Bronchial epithelial cell (primary cell): ENCODE measurements at regions not wholly inside any gene's neighbourhood (a gene's known extent, or its start where the extent isn't known, plus 50 kb on each side); places are given as distances from the start of the nearest gene placed in this dataset.
"Not testable (repeated sequence)": the region's sequence is repeated elsewhere in the genome, so short reads cannot be mapped to it uniquely, and the experiment has no call there.

Experiments used
- DNase-seq: peaks from one replicate; pipeline ENCODE4 v3.0.0-alpha.2; 2010; ENCODE audit warnings: low read depth
- FAIRE-seq: peaks from 2 replicates; lab custom pipeline; 2011; peaks lifted over from hg19 to GRCh38; lab: Jason Lieb, UNC
- H3K27me3 ChIP-seq: 2 replicates; pipeline ENCODE4 v1.5.1; 2011; ENCODE audit warnings: low read length; ENCODE audit not compliant: control insufficient read depth, insufficient read depth
- H3K36me3 ChIP-seq: 2 replicates; pipeline ENCODE4 v1.5.1; 2011; ENCODE audit warnings: low read length; ENCODE audit not compliant: control insufficient read depth, insufficient read depth
- H3K4me3 ChIP-seq: 2 replicates; pipeline ENCODE4 v1.5.1; 2011; ENCODE audit warnings: mild to moderate bottlenecking, low read depth, low read length, control low read depth
- TF ChIP-seq, protein P1 (sequence below): IDR thresholded peaks from 2 replicates; pipeline ENCODE4 v1.5.1; 2011; ENCODE audit warnings: mild to moderate bottlenecking, moderate library complexity, low read length, control low read depth, inconsistent platforms; ENCODE audit not compliant: insufficient read depth, severe bottlenecking

DNA sequence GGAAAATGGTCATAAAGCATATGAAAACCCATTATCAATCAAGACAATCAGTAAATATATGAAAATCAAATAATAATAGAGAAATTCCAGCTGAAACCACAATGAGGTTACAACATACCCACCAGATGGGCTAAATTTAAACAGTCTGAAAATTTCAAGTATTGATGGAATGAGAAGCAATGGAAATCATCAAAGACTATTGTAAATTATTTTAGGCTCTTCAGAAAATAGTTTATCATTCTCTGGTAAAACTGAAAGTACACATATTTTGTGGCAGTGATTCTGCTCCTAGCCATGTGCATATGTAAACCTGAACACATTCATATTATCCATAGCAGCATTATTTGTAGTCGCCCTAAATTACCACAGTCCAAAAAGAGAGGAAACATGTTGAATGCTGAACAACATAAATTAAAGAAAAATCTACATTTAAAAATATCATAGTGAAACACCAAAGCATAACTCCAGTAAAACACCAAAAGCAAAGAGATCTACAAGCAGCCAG, 215.3 kb downstream of the PRELID2 start:
- H3K27me3 ChIP-seq, result no peaks in the 10 kb centered on the region
- H3K36me3 ChIP-seq, result no peaks in the 10 kb centered on the region
- TF ChIP-seq, protein P1, sequence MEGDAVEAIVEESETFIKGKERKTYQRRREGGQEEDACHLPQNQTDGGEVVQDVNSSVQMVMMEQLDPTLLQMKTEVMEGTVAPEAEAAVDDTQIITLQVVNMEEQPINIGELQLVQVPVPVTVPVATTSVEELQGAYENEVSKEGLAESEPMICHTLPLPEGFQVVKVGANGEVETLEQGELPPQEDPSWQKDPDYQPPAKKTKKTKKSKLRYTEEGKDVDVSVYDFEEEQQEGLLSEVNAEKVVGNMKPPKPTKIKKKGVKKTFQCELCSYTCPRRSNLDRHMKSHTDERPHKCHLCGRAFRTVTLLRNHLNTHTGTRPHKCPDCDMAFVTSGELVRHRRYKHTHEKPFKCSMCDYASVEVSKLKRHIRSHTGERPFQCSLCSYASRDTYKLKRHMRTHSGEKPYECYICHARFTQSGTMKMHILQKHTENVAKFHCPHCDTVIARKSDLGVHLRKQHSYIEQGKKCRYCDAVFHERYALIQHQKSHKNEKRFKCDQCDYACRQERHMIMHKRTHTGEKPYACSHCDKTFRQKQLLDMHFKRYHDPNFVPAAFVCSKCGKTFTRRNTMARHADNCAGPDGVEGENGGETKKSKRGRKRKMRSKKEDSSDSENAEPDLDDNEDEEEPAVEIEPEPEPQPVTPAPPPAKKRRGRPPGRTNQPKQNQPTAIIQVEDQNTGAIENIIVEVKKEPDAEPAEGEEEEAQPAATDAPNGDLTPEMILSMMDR, result no peak
- H3K4me3 ChIP-seq, result no peak overlapping the region
- FAIRE-seq (no peak), DNase-seq (no peak)

DNA sequence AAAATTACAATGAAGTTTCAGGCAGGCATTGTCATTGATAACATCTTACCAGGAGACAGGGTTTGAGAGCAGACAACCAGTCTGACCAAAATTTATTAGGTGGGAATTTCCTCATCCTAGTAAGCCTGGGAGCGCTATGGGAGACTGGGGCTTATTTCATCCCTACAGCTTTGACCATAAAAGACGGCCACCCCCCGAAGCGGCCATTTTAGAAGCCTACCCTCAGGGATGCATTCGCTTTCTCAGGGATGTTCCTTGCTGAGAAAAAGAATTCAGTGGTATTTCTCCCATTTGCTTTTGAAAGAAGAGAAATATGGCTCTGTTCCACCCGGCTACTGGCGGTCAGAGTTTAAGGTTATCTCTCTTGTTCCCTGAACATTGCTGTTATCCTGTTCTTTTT, 218.4 kb downstream of the PRELID2 start:
- not testable (repeated sequence) for FAIRE-seq, DNase-seq, H3K36me3 ChIP-seq

DNA sequence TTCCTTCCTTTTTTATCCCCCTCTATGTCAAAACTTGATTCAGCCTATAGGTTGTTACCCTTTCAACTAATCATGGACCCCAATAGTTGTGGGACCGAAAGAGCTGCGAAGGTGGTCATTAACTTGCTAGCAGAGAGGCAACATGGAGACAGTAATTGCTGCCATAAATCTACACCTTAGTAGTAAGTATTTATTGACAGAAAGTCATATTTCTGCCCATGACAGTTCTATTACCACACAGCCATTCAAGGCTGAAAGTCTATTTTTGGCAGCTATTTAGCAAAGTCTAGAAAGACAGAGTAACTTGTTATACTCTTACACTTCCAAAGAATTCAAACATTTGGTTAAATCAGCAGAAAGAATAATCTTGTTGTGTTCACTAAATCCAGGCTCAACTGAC, 236.2 kb downstream of the PRELID2 start:
- DNase-seq (no peak), FAIRE-seq (no peak)
- no peak overlapping the region for H3K4me3 ChIP-seq
- TF ChIP-seq, protein P1, result no peak
- H3K36me3 ChIP-seq, result no peaks in the 10 kb centered on the region
- no peaks in the 10 kb centered on the region for H3K27me3 ChIP-seq

More for the DNA sequence above, 218.4 kb downstream of the PRELID2 start:
- not testable (repeated sequence) for H3K4me3 ChIP-seq, H3K27me3 ChIP-seq

DNA sequence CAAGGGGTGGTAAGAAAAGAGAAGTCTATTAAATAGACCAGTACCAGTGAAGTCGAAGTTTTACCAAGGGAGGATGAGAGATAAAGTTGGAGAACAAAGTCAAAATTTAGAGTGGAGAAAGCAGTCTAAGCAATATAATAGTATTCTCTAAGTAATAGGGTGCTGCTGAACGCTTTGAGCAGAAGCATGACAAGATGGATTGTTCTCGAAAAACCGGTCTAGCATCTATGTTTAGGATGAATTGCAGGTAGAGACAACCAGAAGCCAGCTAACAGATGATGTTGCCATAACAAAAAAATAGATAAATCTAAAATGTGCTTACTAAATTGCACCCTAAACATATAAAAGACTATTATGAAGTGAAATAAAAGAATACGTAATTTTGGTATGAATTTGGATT, 237.0 kb downstream of the PRELID2 start:
- H3K4me3 ChIP-seq, result no peak overlapping the region
- TF ChIP-seq, protein P1, result no peak
- FAIRE-seq (no peak), DNase-seq (no peak)
- no peaks in the 10 kb centered on the region for H3K27me3 ChIP-seq
- no peaks in the 10 kb centered on the region for H3K36me3 ChIP-seq

DNA sequence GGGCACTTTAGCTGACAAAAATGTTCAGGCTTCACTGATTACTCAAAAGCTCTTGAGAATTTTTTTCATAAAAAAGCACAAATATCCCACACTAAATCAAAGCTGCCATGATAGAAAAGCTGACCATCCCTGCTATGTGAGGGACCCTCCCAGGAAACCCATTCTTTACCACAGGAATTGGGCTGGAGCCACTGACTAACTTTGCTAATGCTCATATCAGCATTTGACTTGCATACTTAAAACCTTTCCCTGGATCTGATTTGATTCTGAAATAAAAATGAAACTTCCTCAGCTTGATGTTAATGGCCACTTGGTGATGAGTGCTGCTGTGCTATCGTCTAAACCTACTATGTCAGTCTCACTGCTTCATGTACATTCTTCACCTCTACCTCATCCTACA, 243.6 kb downstream of the PRELID2 start:
- Histone ChIP-seq H3K36me3 (no peaks in the 10 kb centered on the region), H3K27me3 (no peaks in the 10 kb centered on the region), H3K4me3 (no peak overlapping the region)
- TF ChIP-seq, protein P1, result no peak
- DNase-seq (no peak), FAIRE-seq (no peak)

DNA sequence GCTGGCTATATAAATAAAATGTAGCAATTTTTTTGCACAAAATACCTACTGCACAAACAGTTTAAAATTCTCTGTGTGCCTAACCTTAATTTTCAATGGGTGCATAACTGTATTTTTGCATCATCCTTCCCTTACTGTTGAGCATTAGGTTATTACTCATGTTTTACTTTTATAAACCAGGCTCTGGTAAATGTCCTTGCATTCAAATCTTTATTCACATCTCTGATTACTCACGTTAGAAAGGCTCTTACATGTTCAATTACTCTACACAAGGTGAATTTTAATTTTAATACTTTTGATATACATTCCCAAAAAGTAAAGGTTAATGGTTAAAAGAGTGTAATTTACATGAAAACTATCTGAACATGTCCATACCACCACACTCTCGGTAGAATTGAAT, 246.1 kb downstream of the PRELID2 start:
- DNase-seq, result no peak
- Histone ChIP-seq H3K27me3 (no peaks in the 10 kb centered on the region), H3K36me3 (no peaks in the 10 kb centered on the region), H3K4me3 (no peak overlapping the region)
- FAIRE-seq, result no peak
- TF ChIP-seq, protein P1, result no peak
